ENCODE measurements at regions not wholly inside any gene's neighbourhood (a gene's known extent, or its start where the extent isn't known, plus 50 kb on each side); places are given as distances from the start of the nearest gene placed in this dataset.

- TF ChIP-seq ZBTB7A (IDR thresholded peaks at IDR 0.05; ENCODE audit: low read depth) = no peak
- TF ChIP-seq TAF1 (IDR thresholded peaks at IDR 0.05; ENCODE audit: low read depth) = no peak
- TF ChIP-seq CREB1 (IDR thresholded peaks at IDR 0.05; ENCODE audit: low read depth) = no peak
- TF ChIP-seq CEBPB (IDR thresholded peaks at IDR 0.05) = no peak
- no peak for TF ChIP-seq USF1 (IDR thresholded peaks at IDR 0.05)
- no peak for TF ChIP-seq RAD21 (IDR thresholded peaks at IDR 0.05; ENCODE audit: low read depth)
- TF ChIP-seq FOXM1 (IDR thresholded peaks at IDR 0.05; ENCODE audit: borderline replicate concordance, low read depth) = no peak
- no peak for TF ChIP-seq YY1 (IDR thresholded peaks at IDR 0.05; ENCODE audit: low read depth)
- no peak for TF ChIP-seq NFIC (IDR thresholded peaks at IDR 0.05)
- TF ChIP-seq TCF12 (IDR thresholded peaks at IDR 0.05; ENCODE audit: low read depth) = no peak
- no peak for TF ChIP-seq EP300 (IDR thresholded peaks at IDR 0.05; ENCODE audit: borderline replicate concordance)
- no peak for TF ChIP-seq EGR1 (IDR thresholded peaks at IDR 0.05)
- no peak for TF ChIP-seq REST (IDR thresholded peaks at IDR 0.05; ENCODE audit: low read depth)
- TF ChIP-seq TEAD4 (IDR thresholded peaks at IDR 0.05) = no peak
- no peak for TF ChIP-seq MAX (IDR thresholded peaks at IDR 0.05)
These were observed 264.1 kb upstream of the SLCO3A1 start for GRCh38 chr15:91589360-91589759.

- no peak for TF ChIP-seq FOXM1 (IDR thresholded peaks at IDR 0.05; ENCODE audit: borderline replicate concordance, low read depth)
- TF ChIP-seq CEBPB (IDR thresholded peaks at IDR 0.05) = no peak
- no peak for TF ChIP-seq REST (IDR thresholded peaks at IDR 0.05; ENCODE audit: low read depth)
- no peak for TF ChIP-seq NFIC (IDR thresholded peaks at IDR 0.05)
- no peak for TF ChIP-seq RAD21 (IDR thresholded peaks at IDR 0.05; ENCODE audit: low read depth)
- TF ChIP-seq TCF12 (IDR thresholded peaks at IDR 0.05; ENCODE audit: low read depth) = no peak
- no peak for TF ChIP-seq USF1 (IDR thresholded peaks at IDR 0.05)
- TF ChIP-seq TAF1 (IDR thresholded peaks at IDR 0.05; ENCODE audit: low read depth) = no peak
- no peak for TF ChIP-seq EP300 (IDR thresholded peaks at IDR 0.05; ENCODE audit: borderline replicate concordance)
- no peak for TF ChIP-seq CREB1 (IDR thresholded peaks at IDR 0.05; ENCODE audit: low read depth)
- no peak for TF ChIP-seq ZBTB7A (IDR thresholded peaks at IDR 0.05; ENCODE audit: low read depth)
These were observed 260.9 kb upstream of the SLCO3A1 start for GRCh38 chr15:91592567-91592966.

DNA sequence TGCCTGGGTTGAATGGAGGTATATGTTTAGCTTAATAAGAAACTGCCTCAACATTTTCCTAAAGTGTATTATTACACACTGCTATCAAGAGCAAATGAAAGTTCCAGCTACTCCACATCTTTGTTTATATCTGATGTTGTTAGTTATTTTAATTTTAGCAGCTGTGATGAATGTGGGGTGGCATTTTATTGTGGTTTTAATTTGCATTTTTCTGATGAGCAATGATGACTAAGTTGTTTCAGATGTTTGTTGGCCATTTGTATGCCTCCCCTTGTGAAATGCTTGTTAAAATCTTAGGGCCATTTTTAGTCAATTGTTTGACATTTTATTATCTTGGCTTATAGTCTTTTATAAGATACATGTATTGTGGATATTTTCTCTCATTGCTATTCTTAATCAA, 260.4 kb upstream of the SLCO3A1 start:
- no peak for TF ChIP-seq TEAD4 (IDR thresholded peaks at IDR 0.05)

DNA sequence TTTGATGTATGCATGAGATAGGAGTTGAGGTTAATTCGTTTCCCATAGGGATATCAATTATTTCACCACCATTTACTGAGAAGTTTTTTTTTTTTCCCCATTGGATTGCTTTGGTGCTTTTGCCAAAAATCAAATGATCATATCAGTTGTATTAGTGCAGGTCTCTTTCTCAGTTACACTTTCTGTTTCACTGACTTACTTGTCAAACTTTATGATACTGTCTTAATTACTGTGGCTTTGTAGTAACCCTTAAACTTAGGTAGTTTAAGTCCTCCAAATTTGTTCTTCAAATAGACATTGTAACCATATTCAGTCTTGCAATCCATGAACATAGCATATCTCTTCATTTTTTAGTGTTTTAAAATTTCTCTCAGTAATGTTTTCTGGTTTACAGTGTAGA, 259.9 kb upstream of the SLCO3A1 start:
- TF ChIP-seq RAD21 (IDR thresholded peaks at IDR 0.05; ENCODE audit: low read depth) = no peak
- TF ChIP-seq CEBPB (IDR thresholded peaks at IDR 0.05) = no peak
- no peak for TF ChIP-seq NFIC (IDR thresholded peaks at IDR 0.05)
- TF ChIP-seq TAF1 (IDR thresholded peaks at IDR 0.05; ENCODE audit: low read depth) = no peak
- no peak for TF ChIP-seq REST (IDR thresholded peaks at IDR 0.05; ENCODE audit: low read depth)
- no peak for TF ChIP-seq EGR1 (IDR thresholded peaks at IDR 0.05)
- no peak for TF ChIP-seq TCF12 (IDR thresholded peaks at IDR 0.05; ENCODE audit: low read depth)
- TF ChIP-seq ZBTB7A (IDR thresholded peaks at IDR 0.05; ENCODE audit: low read depth) = no peak
- TF ChIP-seq CREB1 (IDR thresholded peaks at IDR 0.05; ENCODE audit: low read depth) = no peak

GRCh38 chr15:91599261-91599660, 254.2 kb upstream of the SLCO3A1 start:
- TF ChIP-seq RAD21 (IDR thresholded peaks at IDR 0.05; ENCODE audit: low read depth) (no peak), ZBTB7A (IDR thresholded peaks at IDR 0.05; ENCODE audit: low read depth) (no peak), CEBPB (IDR thresholded peaks at IDR 0.05) (no peak), TAF1 (IDR thresholded peaks at IDR 0.05; ENCODE audit: low read depth) (no peak), EGR1 (IDR thresholded peaks at IDR 0.05) (no peak), FOXM1 (IDR thresholded peaks at IDR 0.05; ENCODE audit: borderline replicate concordance, low read depth) (no peak), CREB1 (IDR thresholded peaks at IDR 0.05; ENCODE audit: low read depth) (no peak), TCF12 (IDR thresholded peaks at IDR 0.05; ENCODE audit: low read depth) (no peak), NFIC (IDR thresholded peaks at IDR 0.05) (no peak), TEAD4 (IDR thresholded peaks at IDR 0.05) (no peak), YY1 (IDR thresholded peaks at IDR 0.05; ENCODE audit: low read depth) (no peak), MAX (IDR thresholded peaks at IDR 0.05) (no peak), EP300 (IDR thresholded peaks at IDR 0.05; ENCODE audit: borderline replicate concordance) (no peak), USF1 (IDR thresholded peaks at IDR 0.05) (no peak), REST (IDR thresholded peaks at IDR 0.05; ENCODE audit: low read depth) (no peak)
